ENCODE measurements at regions not wholly inside any gene's neighbourhood (a gene's known extent, or its start where the extent isn't known, plus 50 kb on each side); places are given as distances from the start of the nearest gene placed in this dataset.

- Mint-ChIP-seq H3K9me3 (no peaks in the 10 kb centered on the region), H3K4me1 (peaks cover 20% of the 10 kb centered on the region), H3K4me3 (no peak overlapping the region), H3K27ac (no peak overlapping the region), H3K36me3 (ENCODE audit: low read depth) (no peaks in the 10 kb centered on the region), H3K27me3 (ENCODE audit: insufficient read depth) (no peaks in the 10 kb centered on the region)
- Histone ChIP-seq H3K9me3 (ENCODE audit: control insufficient read depth, low read length) (no peaks in the 10 kb centered on the region), H3K27me3 (ENCODE audit: control insufficient read depth, insufficient read depth, low read length, poor library complexity, severe bottlenecking) (no peaks in the 10 kb centered on the region), H3K9ac (ENCODE audit: extremely low read depth, low read length, poor library complexity, severe bottlenecking) (no peak overlapping the region), H3K4me3 (ENCODE audit: low read length) (no peak overlapping the region), H3K36me3 (ENCODE audit: control insufficient read depth, insufficient read depth, low read length) (no peaks in the 10 kb centered on the region), H3K4me1 (ENCODE audit: control insufficient read depth, insufficient read depth, low read length) (peaks cover 7% of the 10 kb centered on the region), H3K27ac (ENCODE audit: low read depth, low read length) (no peak overlapping the region)
- no peak for TF ChIP-seq CTCF (conservative IDR thresholded peaks at IDR 0.05)
- WGBS, 2 experiments (ENCODE audit: insufficient coverage in 1 of 2, insufficient read length in 1 of 2), result 94 to 98% methylated on average over 3 of the region's 3 CpGs
- DNase-seq, result no peak
These were observed 116.1 kb downstream of the CDC7 start for GRCh38 chr1:91616712-91617111.

DNA sequence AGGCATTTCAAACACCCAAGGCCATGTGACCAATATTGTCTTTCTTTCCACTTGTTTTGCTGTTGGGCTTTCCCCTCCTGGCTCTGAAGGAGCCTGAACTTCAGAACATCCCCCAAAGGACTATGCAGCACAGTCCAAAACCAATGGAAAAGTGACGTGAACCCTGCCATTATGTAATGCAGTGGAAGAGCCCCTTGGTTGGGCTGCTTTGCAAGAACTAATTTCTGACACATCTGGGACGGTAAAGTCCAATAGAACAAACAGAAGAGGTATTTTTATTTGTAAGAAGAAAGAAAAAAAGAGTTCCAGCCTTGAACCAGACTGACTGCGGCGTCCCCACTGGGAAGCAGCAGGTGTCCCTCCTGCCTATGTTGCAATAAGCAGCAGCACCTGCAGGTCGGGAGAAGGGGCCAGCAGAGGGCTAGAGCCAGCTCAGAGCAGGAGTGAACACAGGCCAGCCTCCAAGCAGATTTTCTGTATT lies 116.7 kb downstream of the CDC7 start:
- no peak overlapping the region for H3K4me3 Mint-ChIP-seq
- no peaks in the 10 kb centered on the region for H3K36me3 Mint-ChIP-seq (ENCODE audit: low read depth)
- no peaks in the 10 kb centered on the region for H3K9me3 Mint-ChIP-seq
- TF ChIP-seq CTCF (conservative IDR thresholded peaks at IDR 0.05), result peak; percentile 84
- Histone ChIP-seq H3K4me3 (ENCODE audit: low read length) (no peak overlapping the region), H3K9ac (ENCODE audit: extremely low read depth, low read length, poor library complexity, severe bottlenecking) (no peak overlapping the region), H3K27ac (ENCODE audit: low read depth, low read length) (no peak overlapping the region), H3K9me3 (ENCODE audit: control insufficient read depth, low read length) (no peaks in the 10 kb centered on the region), H3K27me3 (ENCODE audit: control insufficient read depth, insufficient read depth, low read length, poor library complexity, severe bottlenecking) (no peaks in the 10 kb centered on the region), H3K36me3 (ENCODE audit: control insufficient read depth, insufficient read depth, low read length) (no peaks in the 10 kb centered on the region), H3K4me1 (ENCODE audit: control insufficient read depth, insufficient read depth, low read length) (peaks cover under 1% of the 10 kb centered on the region)
- 31 to 33% methylated on average over 5 of the region's 5 CpGs for WGBS, 2 experiments (ENCODE audit: insufficient coverage in 1 of 2, insufficient read length in 1 of 2)
- no peak overlapping the region for H3K27ac Mint-ChIP-seq
- peaks cover 16% of the 10 kb centered on the region for H3K4me1 Mint-ChIP-seq
- DNase-seq, result peak; percentile 89
- no peaks in the 10 kb centered on the region for H3K27me3 Mint-ChIP-seq (ENCODE audit: insufficient read depth)

DNA sequence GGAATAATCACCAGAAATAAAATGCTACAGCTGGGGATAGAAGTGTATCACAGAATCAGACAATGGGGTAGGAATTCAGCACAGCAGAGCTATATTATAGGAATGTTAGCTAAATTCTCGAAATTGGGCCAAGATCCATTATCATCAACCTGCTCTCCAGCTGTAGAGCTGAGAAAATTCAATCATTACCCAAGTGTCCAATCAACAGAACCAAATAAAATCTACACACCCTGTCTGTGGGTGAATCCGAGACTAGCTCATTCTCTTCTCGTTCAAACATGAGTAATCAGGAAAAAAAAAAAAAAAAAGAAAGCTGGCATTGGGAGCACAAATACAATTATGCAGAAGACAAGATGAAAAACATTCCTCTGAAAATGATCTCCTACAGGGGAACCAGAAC lies 119.2 kb downstream of the CDC7 start:
- Mint-ChIP-seq H3K4me1 (peaks cover 9% of the 10 kb centered on the region), H3K27ac (no peak overlapping the region)

More for the DNA sequence above, 119.2 kb downstream of the CDC7 start:
- no peaks in the 10 kb centered on the region for H3K36me3 Mint-ChIP-seq (ENCODE audit: low read depth)
- no peaks in the 10 kb centered on the region for H3K4me1 ChIP-seq (ENCODE audit: control insufficient read depth, insufficient read depth, low read length)
- no peak overlapping the region for H3K9ac ChIP-seq (ENCODE audit: extremely low read depth, low read length, poor library complexity, severe bottlenecking)
- WGBS, 2 experiments (ENCODE audit: insufficient coverage in 1 of 2, insufficient read length in 1 of 2), result 91% methylated on average over 3 of the region's 3 CpGs; no CpG with 5 or more reads in 1 of the 2 experiments
- H3K36me3 ChIP-seq (ENCODE audit: control insufficient read depth, insufficient read depth, low read length), result no peaks in the 10 kb centered on the region
- no peak for TF ChIP-seq CTCF (conservative IDR thresholded peaks at IDR 0.05)
- no peaks in the 10 kb centered on the region for H3K27me3 ChIP-seq (ENCODE audit: control insufficient read depth, insufficient read depth, low read length, poor library complexity, severe bottlenecking)
- H3K27ac ChIP-seq (ENCODE audit: low read depth, low read length), result no peak overlapping the region
- H3K4me3 ChIP-seq (ENCODE audit: low read length), result no peak overlapping the region
- H3K9me3 Mint-ChIP-seq, result no peaks in the 10 kb centered on the region
- DNase-seq, result no peak
- H3K9me3 ChIP-seq (ENCODE audit: control insufficient read depth, low read length), result no peaks in the 10 kb centered on the region
- H3K27me3 Mint-ChIP-seq (ENCODE audit: insufficient read depth), result no peaks in the 10 kb centered on the region
- no peak overlapping the region for H3K4me3 Mint-ChIP-seq
